ENCODE measurements at regions not wholly inside any gene's neighbourhood (a gene's known extent, or its start where the extent isn't known, plus 50 kb on each side); places are given as distances from the start of the nearest gene placed in this dataset.
"Not testable (repeated sequence)": the region's sequence is repeated elsewhere in the genome, so short reads cannot be mapped to it uniquely, and the experiment has no call there.

DNA sequence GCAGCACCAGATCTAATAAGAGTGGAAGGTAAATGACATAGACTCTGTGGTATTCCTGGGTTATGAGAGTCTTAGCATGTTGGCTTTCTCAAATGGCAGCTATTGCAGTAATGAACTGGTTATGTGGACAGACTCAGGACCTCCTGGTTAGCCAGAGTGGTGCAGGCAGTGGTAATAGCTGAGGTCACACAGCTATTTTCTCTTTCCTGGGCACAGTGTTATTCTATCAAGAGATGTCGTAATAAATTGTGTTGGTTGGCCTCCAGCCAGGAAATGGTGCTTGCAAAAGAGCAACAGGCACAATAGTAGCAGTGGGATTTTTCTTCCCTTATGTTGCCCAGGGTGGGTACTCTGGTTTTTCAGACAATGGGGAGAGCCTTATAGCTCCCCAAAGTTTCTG is 279.2 kb upstream of the FGF16 start:
- no peak for FAIRE-seq

DNA sequence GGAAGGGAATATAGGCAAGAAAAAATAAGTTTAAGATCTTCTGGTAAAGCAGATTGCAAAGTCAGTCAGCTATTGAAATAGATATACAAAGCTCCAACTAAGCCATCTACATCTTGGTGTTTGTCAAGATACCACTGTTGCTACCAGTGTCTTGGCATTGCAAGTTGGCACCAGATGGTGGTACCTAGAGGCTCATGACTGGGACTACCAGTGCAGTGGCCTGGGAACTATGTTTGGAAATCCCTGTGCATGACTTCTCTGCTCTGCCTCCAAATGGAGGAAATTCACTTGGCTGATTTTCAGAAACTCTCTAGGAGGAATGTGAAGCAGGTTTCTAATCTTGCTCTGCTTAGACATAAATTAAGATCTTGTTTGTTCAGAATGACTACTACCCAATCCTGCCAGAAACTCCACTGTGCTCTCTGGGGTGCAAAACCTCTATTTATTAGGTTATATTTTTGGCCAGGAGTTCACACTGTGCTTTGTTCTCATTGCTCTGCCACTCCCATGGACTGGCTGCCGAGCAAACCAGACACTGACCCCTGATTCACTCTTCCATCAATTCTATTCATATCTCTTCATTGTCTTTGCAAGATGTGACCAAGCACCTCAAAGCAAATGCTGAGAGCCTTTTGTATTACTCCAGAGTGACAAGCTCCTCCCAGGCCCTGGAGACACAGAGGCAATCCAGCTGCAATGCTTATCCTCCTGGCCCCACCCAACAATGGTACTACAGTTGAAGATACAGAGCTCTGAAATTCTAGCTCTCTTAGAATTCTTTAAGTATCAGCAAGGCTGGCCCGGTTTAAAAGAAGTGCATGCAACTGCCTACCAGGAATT is 272.3 kb upstream of the FGF16 start:
- no peak for FAIRE-seq

DNA sequence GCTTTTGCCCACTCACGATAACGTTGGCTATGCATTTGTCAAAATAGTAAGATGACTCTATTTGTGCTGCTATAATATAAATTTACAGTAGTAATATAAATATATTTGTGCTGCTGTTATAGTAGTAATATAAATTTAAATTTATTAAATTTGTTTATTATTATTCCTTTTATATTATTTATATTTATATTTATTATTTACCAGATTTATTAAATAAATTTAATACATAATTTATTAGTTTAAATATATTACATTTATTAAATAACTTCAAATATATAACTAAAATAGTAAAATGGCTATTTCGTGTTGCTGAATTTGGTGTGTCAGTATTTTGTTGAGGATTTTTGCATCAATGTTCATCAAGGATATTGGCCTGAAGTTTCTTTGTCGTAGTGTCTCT is 246.5 kb upstream of the FGF16 start:
- peak; percentile 86 for FAIRE-seq

DNA sequence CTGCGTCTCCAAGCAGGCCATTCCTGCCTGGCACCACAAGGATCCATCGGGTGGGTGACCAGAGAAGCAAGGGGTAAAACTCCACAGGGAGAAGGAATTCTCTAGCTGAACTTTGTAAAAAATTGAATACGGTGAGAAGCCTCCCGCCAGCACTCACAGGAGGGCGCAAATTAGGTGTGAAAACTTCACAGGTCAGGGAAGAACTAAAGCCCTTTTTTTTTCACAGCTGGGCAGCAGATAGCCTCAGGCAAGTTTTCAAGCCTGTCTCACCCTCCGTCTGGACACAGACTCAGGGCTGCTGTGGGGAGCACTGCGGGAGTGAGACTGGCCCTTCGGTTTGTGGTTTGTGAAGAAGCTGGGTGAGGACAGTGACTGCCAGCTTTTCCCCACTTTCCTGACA is 224.1 kb upstream of the FGF16 start:
- no peak for FAIRE-seq

DNA sequence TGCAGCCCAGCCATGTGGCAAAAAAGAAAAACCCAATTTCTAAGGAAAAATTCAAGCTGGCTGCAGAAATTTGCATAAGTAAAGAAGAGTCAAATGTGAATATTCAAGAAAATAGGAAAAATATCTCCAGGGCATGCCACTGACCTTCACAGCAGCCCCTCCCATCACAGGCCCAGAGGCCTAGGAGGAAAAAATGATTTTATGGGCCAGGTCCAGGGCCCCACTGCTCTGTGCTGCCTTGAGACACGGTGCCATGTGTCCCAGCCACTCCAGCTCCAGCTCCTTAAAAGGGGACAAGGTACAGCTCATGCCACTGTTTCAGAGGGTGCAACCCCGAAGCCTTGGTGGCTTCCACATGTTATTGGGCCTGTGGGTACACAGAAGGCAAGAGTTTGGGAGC is 182.7 kb upstream of the FGF16 start:
- FAIRE-seq, result no peak

DNA sequence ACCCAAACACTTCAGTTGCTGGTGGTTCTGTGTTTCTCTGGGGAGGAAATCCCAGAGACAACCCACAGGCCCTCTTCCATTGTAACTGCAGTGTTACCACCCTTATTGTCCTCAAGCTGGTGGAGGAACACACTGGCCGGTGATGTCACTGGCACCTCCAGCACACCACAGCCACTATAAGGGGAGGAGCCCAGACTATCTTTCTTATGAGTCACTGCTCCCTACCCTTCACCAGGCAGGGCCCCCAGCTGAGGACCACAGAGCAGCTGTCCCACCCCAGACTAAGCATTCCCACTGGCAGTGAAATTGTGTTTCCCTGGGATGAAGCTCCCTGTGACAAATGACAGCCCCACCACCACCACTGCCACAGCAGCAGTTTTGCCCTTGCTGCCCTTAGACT is 171.8 kb upstream of the FGF16 start:
- no peak for FAIRE-seq

DNA sequence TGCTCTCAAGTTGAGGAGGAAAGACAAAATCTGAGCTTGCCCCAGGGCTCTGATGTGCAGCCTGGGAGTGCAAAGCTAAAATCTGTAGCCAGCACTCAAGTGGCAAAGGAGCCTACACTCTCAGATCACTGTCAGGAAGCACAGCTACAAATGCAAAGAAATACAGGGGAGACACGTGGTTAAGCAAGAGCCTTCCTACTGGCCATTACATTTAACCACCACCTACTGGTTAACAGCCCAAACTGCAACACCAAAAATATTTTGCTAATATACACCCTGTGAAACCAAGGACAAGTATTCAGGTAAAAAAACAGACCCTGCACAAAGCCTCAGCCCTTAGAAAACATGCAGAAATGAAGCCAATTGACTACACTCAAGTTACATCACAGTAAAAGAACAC is 170.4 kb upstream of the FGF16 start:
- no peak for FAIRE-seq

DNA sequence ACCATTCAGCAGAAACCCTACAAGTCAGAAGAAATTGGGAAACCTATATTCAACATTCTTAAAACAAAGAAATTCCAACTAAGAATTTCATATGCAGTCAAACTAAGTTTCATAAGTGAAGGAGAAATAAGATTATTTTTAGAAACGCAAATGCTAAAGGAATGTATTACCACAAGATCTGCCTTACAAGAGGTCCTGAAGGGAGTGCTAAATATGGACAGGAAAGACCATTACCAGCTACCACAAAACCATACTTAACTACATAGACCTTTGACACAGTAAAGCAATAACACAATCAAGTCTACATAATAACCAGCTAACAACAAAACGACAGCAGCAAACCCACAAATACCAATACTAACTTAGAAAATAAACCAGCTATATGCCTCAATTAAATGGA is 169.3 kb upstream of the FGF16 start:
- no peak for FAIRE-seq

DNA sequence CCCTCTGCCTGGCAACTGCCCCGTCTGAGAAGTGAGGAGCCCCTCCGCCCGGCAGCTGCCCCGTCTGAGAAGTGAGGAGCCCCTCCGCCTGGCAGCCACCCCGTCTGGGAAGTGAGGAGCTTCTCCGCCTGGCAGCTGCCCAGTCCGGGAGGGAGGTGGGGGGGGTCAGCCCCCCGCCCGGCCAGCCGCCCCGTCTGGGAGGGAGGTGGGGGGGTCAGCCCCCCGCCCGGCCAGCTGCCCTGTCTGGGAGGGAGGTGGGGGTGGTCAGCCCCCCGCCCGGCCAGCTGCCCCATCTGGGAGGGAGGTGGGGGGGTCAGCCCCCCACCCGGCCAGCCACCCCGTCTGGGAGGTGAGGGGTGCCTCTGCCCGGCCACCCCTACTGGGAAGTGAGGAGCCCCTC is 167.8 kb upstream of the FGF16 start:
- FAIRE-seq, result not testable (repeated sequence)

DNA sequence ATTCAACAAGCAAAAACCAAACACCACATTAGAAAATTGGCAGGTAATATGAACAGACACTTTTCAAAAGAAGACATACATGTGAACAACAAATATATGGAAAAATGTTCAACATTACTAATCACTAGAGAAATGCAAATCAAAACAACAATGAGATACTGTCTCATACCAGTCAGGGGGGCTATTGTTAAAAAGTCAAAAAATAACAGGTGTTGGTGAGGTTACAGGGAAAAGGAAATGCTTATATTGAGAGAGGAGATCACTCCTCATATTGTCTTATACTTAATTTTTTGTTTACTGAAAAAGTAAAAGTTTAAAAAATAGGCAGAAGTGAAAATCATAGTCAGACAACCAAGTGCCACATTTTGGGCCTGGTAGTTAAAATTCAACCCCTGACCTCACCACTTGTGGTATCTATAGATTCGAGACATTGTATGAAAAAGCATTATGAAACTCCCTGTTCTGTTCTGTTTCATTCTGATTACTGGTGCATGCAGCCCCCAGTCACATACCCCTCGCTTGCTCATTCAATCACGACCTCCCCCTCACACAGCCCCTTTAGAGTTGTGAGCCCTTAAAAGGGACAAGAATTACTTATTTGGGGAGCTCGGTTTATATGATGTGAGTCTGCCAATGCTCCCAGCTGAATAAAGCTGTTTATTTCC is 153.7 kb upstream of the FGF16 start:
- no peak for FAIRE-seq

DNA sequence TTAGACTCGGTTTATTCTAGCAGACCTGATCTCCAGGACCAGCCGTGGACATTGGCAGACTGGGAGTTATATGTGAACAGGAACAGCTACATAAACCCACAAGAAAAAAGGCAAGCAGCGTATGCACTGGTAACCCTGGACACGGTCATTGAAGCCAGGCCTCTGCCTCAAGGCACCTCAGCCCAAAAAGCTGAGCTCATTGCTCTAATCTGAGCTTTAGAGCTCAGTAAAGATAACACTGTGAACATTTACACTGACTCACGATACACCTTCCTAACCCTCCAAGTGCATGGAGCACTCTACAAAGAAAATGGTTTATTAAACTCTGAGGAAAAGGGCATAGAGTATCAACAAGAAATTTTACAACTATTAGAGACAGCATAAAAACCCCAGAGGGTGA is 148.9 kb upstream of the FGF16 start:
- FAIRE-seq, result no peak

DNA sequence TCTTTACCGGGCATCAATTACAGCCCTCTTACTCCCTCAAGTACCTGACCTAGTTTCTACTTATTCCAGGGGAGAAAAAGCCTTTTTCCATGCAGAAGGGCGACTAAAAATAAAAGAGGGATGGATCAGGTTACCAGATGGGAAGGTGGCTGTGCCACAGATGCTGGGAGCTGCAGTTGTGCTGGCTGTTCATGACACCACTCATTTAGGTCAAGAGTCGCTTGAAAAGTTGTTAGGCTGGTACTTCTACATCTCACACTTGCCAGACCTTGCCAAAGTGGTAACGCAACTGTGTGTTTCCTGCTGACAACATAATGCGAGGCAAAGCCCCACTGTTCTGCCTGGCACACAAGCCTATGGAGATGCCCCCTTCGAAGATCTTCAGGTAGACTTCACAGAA is 148.4 kb upstream of the FGF16 start:
- FAIRE-seq, result no peak

DNA sequence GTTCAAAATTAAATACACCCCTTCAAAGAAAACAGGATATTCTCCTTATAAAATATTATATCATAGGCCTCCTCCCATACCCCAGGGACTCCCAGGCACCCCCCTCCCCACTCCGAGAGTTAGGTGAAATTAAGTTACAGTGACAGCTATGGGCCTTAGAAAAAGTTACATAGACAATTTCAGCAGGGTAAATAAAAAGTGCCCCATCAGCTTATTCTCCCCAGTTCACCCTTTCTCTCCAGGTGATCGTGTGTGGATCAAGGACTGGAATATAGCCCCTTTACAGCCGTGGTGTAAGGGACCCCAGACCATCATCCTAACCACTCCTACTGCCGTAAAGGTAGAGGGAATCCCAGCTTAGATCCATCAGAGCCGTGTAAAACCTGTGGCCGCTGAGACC is 147.6 kb upstream of the FGF16 start:
- no peak for FAIRE-seq

DNA sequence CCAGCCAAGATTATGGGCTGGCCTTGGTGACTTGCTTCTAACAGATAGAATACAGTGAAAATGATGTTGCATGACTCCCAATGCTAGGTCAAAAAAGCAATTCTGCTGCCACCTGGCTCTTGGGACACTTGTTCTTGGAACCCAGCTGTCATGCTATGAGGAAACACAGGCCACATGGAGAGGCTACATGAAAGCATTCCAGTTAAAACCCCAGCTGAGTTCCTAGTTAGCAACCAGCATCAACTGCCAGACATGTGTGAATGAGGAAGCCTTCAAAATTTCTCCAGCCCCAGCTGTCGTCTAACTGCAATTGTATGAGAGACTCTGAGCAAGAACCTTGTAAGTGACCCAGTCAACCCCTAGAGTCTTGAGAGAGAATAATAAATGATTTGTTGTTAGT is 105.2 kb upstream of the FGF16 start:
- no peak for FAIRE-seq

DNA sequence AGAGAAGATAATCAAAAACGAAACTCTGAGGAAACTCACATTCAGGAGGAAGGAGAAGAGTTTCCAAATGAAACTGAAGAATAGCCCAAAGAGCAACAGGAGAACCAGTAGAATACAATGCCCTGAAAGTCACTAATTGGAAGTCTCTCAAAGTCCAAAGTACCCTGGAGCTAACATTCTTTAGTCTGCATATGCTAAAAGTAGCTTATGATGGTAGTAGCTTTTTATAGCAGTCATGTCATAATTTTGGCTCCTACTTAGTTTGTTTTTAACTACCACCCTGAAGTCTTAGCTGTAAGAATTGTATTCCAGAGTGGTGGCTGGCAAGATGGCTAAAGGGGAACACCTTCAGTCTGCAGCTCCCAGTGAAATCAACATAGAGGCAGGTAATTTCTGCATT is 100.3 kb upstream of the FGF16 start:
- no peak for FAIRE-seq

DNA sequence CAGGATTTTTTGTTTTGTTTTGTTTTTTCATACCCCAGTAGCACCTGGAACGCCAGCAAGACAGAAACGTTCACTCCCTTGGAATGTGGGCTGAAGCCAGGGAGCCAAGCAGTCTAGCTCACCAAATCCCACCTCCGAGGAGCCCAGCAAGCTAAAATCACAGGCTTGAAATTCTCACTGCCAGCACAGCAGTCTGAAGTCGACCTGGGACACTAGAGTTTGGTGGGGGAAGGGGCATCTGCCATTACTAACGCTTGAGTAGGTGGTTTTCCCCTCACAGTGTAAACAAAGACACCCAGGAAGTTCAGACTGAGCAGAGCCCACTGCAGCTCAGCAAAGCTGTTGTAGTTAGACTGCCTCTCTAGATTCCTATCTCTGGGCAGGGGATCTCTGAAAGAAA is 99.6 kb upstream of the FGF16 start:
- FAIRE-seq, result no peak

DNA sequence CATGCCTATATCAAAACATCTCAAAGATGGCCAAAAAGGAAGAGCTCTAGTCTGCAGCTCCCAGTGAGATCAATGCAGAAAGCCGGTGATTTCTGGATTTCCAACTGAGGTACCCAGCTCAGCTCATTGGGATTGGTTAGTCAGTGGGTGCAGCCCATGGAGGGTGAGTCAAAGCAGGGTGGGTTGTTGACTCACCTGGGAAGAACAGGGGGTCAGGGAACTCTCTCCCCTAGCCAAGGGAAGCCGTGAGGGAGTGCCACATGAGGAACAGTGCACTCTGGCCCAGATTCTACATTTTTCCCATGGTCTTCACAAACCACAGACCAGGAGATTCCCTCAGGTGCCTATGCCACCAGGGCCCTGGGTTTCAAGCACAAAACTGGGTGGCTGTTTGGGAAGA is 57.3 kb upstream of the FGF16 start:
- FAIRE-seq, result no peak

DNA sequence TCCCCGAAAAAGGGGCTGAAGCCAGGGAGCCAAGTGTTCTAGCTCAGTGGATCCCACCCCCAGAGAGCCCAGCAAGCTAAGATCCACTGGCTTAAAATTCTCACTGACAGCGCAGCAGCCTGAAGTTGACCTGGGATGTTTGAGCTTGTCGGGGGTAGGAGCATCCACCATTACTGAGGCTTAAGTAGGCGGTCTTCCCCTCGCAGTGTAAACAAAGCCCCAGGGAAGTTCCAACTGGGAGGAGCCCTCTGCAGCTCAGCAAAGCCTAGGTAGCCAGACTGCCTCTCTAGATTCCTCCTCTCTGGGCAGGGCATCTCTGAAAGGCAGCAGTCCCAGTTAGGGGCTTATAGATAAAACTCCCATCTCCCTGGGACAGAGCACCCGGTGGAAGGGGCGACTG is 56.8 kb upstream of the FGF16 start:
- not testable (repeated sequence) for FAIRE-seq

DNA sequence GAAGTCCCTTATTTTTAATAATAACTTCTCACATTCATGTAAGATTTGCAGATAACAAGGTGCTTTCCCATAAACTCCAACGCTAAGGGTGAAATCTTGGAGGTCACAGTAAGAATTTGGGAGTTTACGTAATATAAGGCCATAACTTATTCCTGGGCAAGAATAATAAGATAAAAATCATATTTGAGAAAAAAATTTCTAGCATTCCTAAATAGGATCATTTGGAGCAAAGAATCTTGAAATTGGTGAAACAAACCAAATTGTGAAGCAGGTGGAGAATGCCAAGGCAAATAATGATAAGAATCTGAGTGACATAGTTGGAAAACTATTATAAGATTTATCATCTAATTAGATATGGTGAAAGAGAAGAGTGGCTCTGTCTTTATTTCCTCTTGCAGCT is 50.4 kb upstream of the FGF16 start:
- no peak for FAIRE-seq

Data from G401.6 (cell line).